Small intestine (tissue), 7 donors: ENCODE measurements at regions not wholly inside any gene's neighbourhood (a gene's known extent, or its start where the extent isn't known, plus 50 kb on each side); places are given as distances from the start of the nearest gene placed in this dataset.

Experiments used
- DNase-seq, 2 donors: peaks; one replicate each; pipeline versions ENCODE4 v3.0.0 to v3.0.0-alpha.2; 2013
- FAIRE-seq: peaks from 2 replicates; lab custom pipeline; 2012; peaks lifted over from hg19 to GRCh38; lab: Jason Lieb, UNC
- H3K27ac ChIP-seq, 3 donors: one replicate each; pipeline ENCODE4 v1.5.1; 2013; ENCODE audit warnings: low read length in 2 of 3, mild to moderate bottlenecking in 2 of 3, control low read depth in 1 of 3, inconsistent platforms in 1 of 3, low read depth in 1 of 3, moderate library complexity in 1 of 3
- H3K27me3 ChIP-seq, 3 donors: one replicate each; pipeline ENCODE4 v1.6.1; 2013; ENCODE audit warnings: low read length in 3 of 3, inconsistent platforms in 1 of 3; ENCODE audit not compliant: control insufficient read depth in 3 of 3, insufficient read depth in 3 of 3
- H3K36me3 ChIP-seq, 3 donors: one replicate each; pipeline ENCODE4 v1.6.1; 2013; ENCODE audit warnings: low read length in 3 of 3, inconsistent platforms in 1 of 3, low read depth in 1 of 3, mild to moderate bottlenecking in 1 of 3, moderate library complexity in 1 of 3; ENCODE audit not compliant: control insufficient read depth in 3 of 3, insufficient read depth in 2 of 3
- H3K4me1 ChIP-seq, 3 donors: one replicate each; pipeline ENCODE4 v1.6.1; 2013; ENCODE audit warnings: low read length in 2 of 3, inconsistent platforms in 1 of 3, low read depth in 1 of 3, mild to moderate bottlenecking in 1 of 3, moderate library complexity in 1 of 3; ENCODE audit not compliant: control insufficient read depth in 3 of 3, insufficient read depth in 2 of 3
- H3K4me3 ChIP-seq, 3 donors: one replicate each; pipeline ENCODE4 v1.5.1; 2013; ENCODE audit warnings: low read length in 3 of 3, control low read depth in 1 of 3, inconsistent platforms in 1 of 3, low read depth in 1 of 3, mild to moderate bottlenecking in 1 of 3, moderate library complexity in 1 of 3
- H3K9me3 ChIP-seq, 2 donors: one replicate each; pipeline ENCODE4 v1.6.1; 2013; ENCODE audit warnings: low read depth in 1 of 2, low read length in 1 of 2; ENCODE audit not compliant: control insufficient read depth in 2 of 2, insufficient read depth in 1 of 2
- WGBS, 3 donors: extraction: QIAGEN DNeasy Blood & Tissue Kit; methylation state at CpG; one replicate each; pipeline ENCODE4 v1.1.7; 2013; 5-methylcytosine and 5-hydroxymethylcytosine counted together
- donor health status: healthy with polysubstance abuse.
- donor health status: control.
- donor health status: control.
- donor health status: Bipolar disorder and iron deficiency.
- donor health status: healthy.

- FAIRE-seq (no peak), DNase-seq (no peak)
- Histone ChIP-seq H3K9me3 (no peaks in the 10 kb centered on the region), H3K27me3 (no peaks in the 10 kb centered on the region), H3K27ac (no peak overlapping the region), H3K4me1 (no peaks in the 10 kb centered on the region), H3K4me3 (no peak overlapping the region), H3K36me3 (no peaks in the 10 kb centered on the region)
- 88 to 96% (median 91%) methylated on average over 1 of the region's 1 CpG for WGBS, 3 donors
These were observed 404.8 kb downstream of the TLR4 start for GRCh38 chr9:118108971-118109370.

- 56 to 69% (median 64%) methylated on average over 3 of the region's 3 CpGs for WGBS, 3 donors
These were observed 405.3 kb downstream of the TLR4 start for GRCh38 chr9:118109542-118109941.

DNA sequence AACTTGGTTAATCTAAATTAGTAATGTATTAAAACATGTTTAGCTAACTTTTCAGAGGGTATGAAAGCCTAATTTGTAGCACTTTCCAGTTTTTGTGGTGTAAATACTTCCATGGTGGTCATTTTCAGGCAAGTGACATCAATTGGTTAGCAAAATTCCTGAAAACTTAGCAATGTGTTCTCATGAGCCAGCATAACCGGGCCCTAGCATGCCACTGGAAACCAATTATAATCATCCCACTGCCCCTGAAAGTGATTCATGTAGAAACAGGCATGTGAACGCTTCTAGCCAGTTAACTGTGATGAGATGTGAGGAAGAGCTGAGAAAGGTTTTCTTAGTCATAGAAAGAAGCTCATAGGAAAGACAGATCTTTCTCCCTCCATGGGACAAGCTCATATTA lies 417.2 kb downstream of the TLR4 start:
- WGBS, 3 donors, result 37 to 61% (median 52%) methylated on average over 2 of the region's 2 CpGs
- Histone ChIP-seq H3K4me3 (no peak overlapping the region), H3K27me3 (no peaks in the 10 kb centered on the region), H3K27ac (no peak overlapping the region), H3K4me1 (no peaks in the 10 kb centered on the region), H3K36me3 (no peaks in the 10 kb centered on the region), H3K9me3 (no peaks in the 10 kb centered on the region)
- DNase-seq, result no peak
- FAIRE-seq, result no peak

More at GRCh38 chr9:118109542-118109941, 405.3 kb downstream of the TLR4 start:
- H3K9me3 ChIP-seq, result no peaks in the 10 kb centered on the region
- H3K27me3 ChIP-seq, result no peaks in the 10 kb centered on the region
- no peak for DNase-seq
- H3K27ac ChIP-seq, result no peak overlapping the region
- no peak overlapping the region for H3K4me3 ChIP-seq
- no peaks in the 10 kb centered on the region for H3K36me3 ChIP-seq
- no peaks in the 10 kb centered on the region for H3K4me1 ChIP-seq
- FAIRE-seq, result no peak

DNA sequence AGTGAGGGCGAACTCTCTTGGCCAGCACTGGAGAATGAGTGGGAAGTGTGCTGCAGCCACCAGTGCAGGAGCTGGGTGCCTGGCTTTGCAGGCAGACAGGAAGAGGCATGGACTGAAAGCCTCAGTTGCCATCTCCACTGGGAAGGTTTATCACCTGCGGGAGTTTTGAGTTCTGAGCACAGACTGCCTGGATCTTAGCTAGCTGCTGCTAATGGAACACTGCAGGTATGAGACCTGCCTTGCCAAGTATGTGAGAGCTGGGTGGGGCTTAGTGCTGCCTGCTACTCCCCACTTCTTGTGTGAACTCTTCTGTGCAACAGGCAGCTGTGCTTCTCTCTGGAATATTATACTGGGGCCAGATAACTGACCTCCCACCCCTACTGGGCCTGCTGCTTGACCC lies 424.1 kb downstream of the TLR4 start:
- 88 to 92% (median 91%) methylated on average over 2 of the region's 2 CpGs for WGBS, 3 donors
- Histone ChIP-seq H3K4me1 (no peaks in the 10 kb centered on the region), H3K4me3 (no peak overlapping the region), H3K36me3 (no peaks in the 10 kb centered on the region), H3K27me3 (no peaks in the 10 kb centered on the region), H3K27ac (no peak overlapping the region), H3K9me3 (no peaks in the 10 kb centered on the region)
- FAIRE-seq, result no peak
- DNase-seq, result no peak

- Histone ChIP-seq H3K27me3 (no peaks in the 10 kb centered on the region), H3K36me3 (no peaks in the 10 kb centered on the region), H3K9me3 (no peaks in the 10 kb centered on the region), H3K4me3 (no peak overlapping the region), H3K4me1 (no peaks in the 10 kb centered on the region), H3K27ac (no peak overlapping the region)
- WGBS, 3 donors, result 67 to 75% (median 67%) methylated on average over 3 of the region's 3 CpGs
- FAIRE-seq, result no peak
- no peak for DNase-seq
These were observed 425.3 kb downstream of the TLR4 start for GRCh38 chr9:118129541-118129940.

DNA sequence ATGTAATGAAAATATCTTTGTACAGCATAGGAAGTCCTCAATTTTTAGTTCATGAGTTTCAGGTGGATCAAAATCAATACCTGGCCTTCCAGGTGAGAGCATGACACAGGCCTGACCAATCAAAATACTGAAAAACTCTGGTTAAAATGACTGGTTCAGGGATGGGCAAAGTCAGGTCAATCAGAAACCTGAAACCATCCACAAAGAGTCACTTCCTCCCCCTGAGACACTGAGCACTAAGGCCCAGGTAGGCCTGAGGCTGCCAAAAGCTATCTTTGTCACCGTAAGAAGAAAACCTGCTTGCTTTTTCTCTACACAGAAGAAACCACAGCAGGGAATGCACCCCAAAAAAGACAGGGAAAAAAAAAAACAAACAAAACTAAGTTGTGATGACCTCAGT lies 444.8 kb downstream of the TLR4 start:
- H3K27ac ChIP-seq, result no peak overlapping the region
- no peaks in the 10 kb centered on the region for H3K27me3 ChIP-seq
- DNase-seq (no peak), FAIRE-seq (no peak)
- no peaks in the 10 kb centered on the region for H3K36me3 ChIP-seq
- H3K9me3 ChIP-seq, result no peaks in the 10 kb centered on the region
- no peaks in the 10 kb centered on the region for H3K4me1 ChIP-seq
- WGBS, 3 donors, result 71 to 84% (median 83%) methylated on average over 1 of the region's 1 CpG
- no peak overlapping the region for H3K4me3 ChIP-seq

DNA sequence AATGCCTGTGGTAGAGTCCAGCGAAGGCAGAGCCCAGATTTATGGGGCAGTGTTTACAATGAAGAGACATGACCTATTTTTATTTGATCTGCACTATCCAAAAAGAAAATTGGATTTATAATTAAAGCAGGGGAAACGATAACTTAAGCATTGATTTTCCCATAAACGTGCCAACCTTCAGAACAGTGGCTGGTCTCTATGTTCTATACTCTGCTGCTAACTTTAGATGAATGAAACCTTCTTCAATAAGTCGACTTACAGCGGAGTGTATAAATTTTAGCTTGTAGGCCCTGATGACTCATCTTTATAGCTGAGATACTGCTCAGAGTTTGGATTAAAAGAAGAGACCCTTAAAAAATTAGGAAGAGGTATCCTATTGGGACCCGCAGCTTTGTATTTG lies 452.6 kb downstream of the TLR4 start:
- FAIRE-seq (no peak), DNase-seq (no peak)
- 65 to 80% (median 74%) methylated on average over 6 of the region's 6 CpGs for WGBS, 3 donors
- H3K27ac ChIP-seq, result no peak overlapping the region
- H3K9me3 ChIP-seq, result no peaks in the 10 kb centered on the region
- H3K27me3 ChIP-seq, result no peaks in the 10 kb centered on the region
- H3K36me3 ChIP-seq, result no peaks in the 10 kb centered on the region
- no peak overlapping the region for H3K4me3 ChIP-seq
- no peaks in the 10 kb centered on the region for H3K4me1 ChIP-seq

- Histone ChIP-seq H3K36me3 (no peaks in the 10 kb centered on the region), H3K4me1 (no peaks in the 10 kb centered on the region), H3K27ac (no peak overlapping the region), H3K4me3 (no peak overlapping the region), H3K27me3 (no peaks in the 10 kb centered on the region), H3K9me3 (no peaks in the 10 kb centered on the region)
- no peak for FAIRE-seq
- 66 to 81% (median 70%) methylated on average over 3 of the region's 3 CpGs for WGBS, 3 donors
- no peak for DNase-seq
These were observed 458.5 kb downstream of the TLR4 start for GRCh38 chr9:118162716-118163115.

- Histone ChIP-seq H3K36me3 (no peaks in the 10 kb centered on the region), H3K9me3 (no peaks in the 10 kb centered on the region), H3K27me3 (no peaks in the 10 kb centered on the region), H3K27ac (no peak overlapping the region), H3K4me3 (no peak overlapping the region), H3K4me1 (no peaks in the 10 kb centered on the region)
- 74 to 86% (median 80%) methylated on average over 2 of the region's 2 CpGs for WGBS, 3 donors
- DNase-seq (no peak), FAIRE-seq (no peak)
These were observed 459.5 kb downstream of the TLR4 start for GRCh38 chr9:118163751-118164150.
